Heart left ventricle (tissue), 16 donors: ENCODE measurements at regions not wholly inside any gene's neighbourhood (a gene's known extent, or its start where the extent isn't known, plus 50 kb on each side); places are given as distances from the start of the nearest gene placed in this dataset.

Experiments
- ATAC-seq, 4 donors: fragments of 200-7000 bp; cut with Tn5 transposase; one replicate each; pipeline ENCODE4 v1.9.1; 2020 to 2022; ENCODE audit warnings: moderate library complexity in 4 of 4, mild to moderate bottlenecking in 3 of 4, moderate number of reproducible peaks in 1 of 4
- DNase-seq, 5 donors: peaks; one replicate each; pipeline ENCODE4 v3.0.0-alpha.2; 2020
- H3K27ac ChIP-seq, 12 donors: fragments of 200-600 bp; sonication (generic) in 4 of 12; one replicate each; pipeline versions ENCODE4 v1.5.0 to v1.8.0; 2016 to 2022; ENCODE audit warnings: mild to moderate bottlenecking in 2 of 12
- H3K27me3 ChIP-seq, 9 donors: fragments of 200-600 bp; sonication (generic) in 2 of 9; one replicate each; pipeline versions ENCODE4 v1.5.1 to v1.8.0; 2016 to 2022; ENCODE audit warnings: mild to moderate bottlenecking in 3 of 9
- H3K36me3 ChIP-seq, 9 donors: fragments of 200-600 bp; sonication (generic) in 2 of 9; one replicate each; pipeline versions ENCODE4 v1.5.0 to v1.8.0; 2018 to 2022; ENCODE audit warnings: mild to moderate bottlenecking in 2 of 9
- H3K4me1 ChIP-seq, 12 donors: fragments of 200-600 bp; sonication (generic) in 4 of 12; one replicate each; pipeline versions ENCODE4 v1.5.0 to v1.8.0; 2016 to 2022; ENCODE audit warnings: mild to moderate bottlenecking in 3 of 12
- H3K4me3 ChIP-seq, 12 donors: fragments of 200-600 bp; sonication (generic) in 4 of 12; one replicate each; pipeline versions ENCODE4 v1.5.0 to v1.8.0; 2017 to 2022; ENCODE audit warnings: mild to moderate bottlenecking in 9 of 12, moderate library complexity in 4 of 12
- H3K9me3 ChIP-seq, 12 donors: fragments of 200-600 bp; sonication (generic) in 4 of 12; one replicate each; pipeline versions ENCODE4 v1.5.0 to v1.8.0; 2016 to 2022; ENCODE audit warnings: mild to moderate bottlenecking in 1 of 12
- CTCF ChIP-seq, 12 donors: fragments of 200-600 bp; sonication (generic) in 4 of 12; IDR thresholded peaks; one replicate each; pipeline versions ENCODE4 v1.5.0 to v1.8.0; 2018 to 2022; ENCODE audit warnings: antibody characterized with exemption in 12 of 12, mild to moderate bottlenecking in 5 of 12
- POLR2A ChIP-seq, 2 donors: fragments of 450-650 bp; IDR thresholded peaks; one replicate each; pipeline ENCODE4 v1.6.1; 2017; ENCODE audit warnings: antibody characterized with exemption in 2 of 2, mild to moderate bottlenecking in 2 of 2, moderate library complexity in 2 of 2
- WGBS, 4 donors: extraction: QIAGEN DNeasy Blood & Tissue Kit in 2 of 4; methylation state at CpG; one replicate each; pipeline versions ENCODE4 v1.1.5 to v1.1.7; 2013 to 2018; 5-methylcytosine and 5-hydroxymethylcytosine counted together
- intact Hi-C, 10 donors: fragments of 100-400 bp; cut with DNase I; formaldehyde crosslinking; loops; one replicate each; pipeline versions ENCODE4 v1.11.1 to v1.14.2; 2022
- donor health status: ischemic (EF 13 %, LVEDD 7.1; RV severe dilation, severe dysfunction).
- donor health status: healthy with polysubstance abuse.
- donor health status: DM: no; HTN: yes; CAD: no.
- donor health status: DM: no; HTN: no; CAD: no.
- donor health status: ischemic (EF 25% LVEDD 6.9; RV normal size, moderate dysfunction).
- donor health status: ischemic (EF 25% LVEDD 5.7; RV mildly dilated, moderate dysfunction).
- donor health status: healthy.
- donor health status: DM: yes; HTN: yes; CAD: no.
- donor health status: ischemic (EF 35%, LVEDD 5.7; RV mildly dilated, moderate dysfunction).
- donor health status: nonischemic (EF 11% LVEDD 7.7; RV severe dilation, severe dysfunction).
- donor health status: DM: yes; HTN: yes; CAD: no.
- donor health status: PGD.
- donor health status: ischemic (EF 29% LVEDD 5.4; RV normal size, mild dysfunction).
- donor health status: nonischemic (EF 23%, LVEDD 6.1; RV moderate dilation, normal function).

GRCh38 chr13:111005808-111006505, 91.1 kb upstream of the ANKRD10 start:
- no peaks in the 10 kb centered on the region for H3K27me3 ChIP-seq
- DNase-seq = peak; percentile 74 to 81 (median 78)
- no peaks in the 10 kb centered on the region for H3K36me3 ChIP-seq
- no peaks in the 10 kb centered on the region for H3K9me3 ChIP-seq
- intact Hi-C loops = loop anchor here in 5 of 10 donors (1.0 to 10.0 kb wide), 7 partner anchors 41 to 293 kb away; partner anchors contain the start of genes ANKRD10 (in 3 of the 5) and ING1 (in 1 of the 5)
- TF ChIP-seq POLR2A (IDR thresholded peaks at IDR 0.05) = no peak
- TF ChIP-seq CTCF (IDR thresholded peaks at IDR 0.05) = no peak
- WGBS, 4 donors = 42 to 56% (median 49%) methylated on average over 16 of the region's 16 CpGs
- peak; percentile 69 to 82 (median 78) for ATAC-seq
- peak overlapping the region in 6 of 12 donors; percentile 1 to 17 (median 5) for H3K4me3 ChIP-seq
- H3K27ac ChIP-seq = peak overlapping the region; percentile 70 to 93 (median 88)
- peaks cover 3 to 36% (median 23%) of the 10 kb centered on the region in 12 donors for H3K4me1 ChIP-seq

- Histone ChIP-seq H3K27ac (peak overlapping the region; percentile 70 to 93 (median 88)), H3K36me3 (no peaks in the 10 kb centered on the region), H3K4me1 (peaks cover 3 to 36% (median 23%) of the 10 kb centered on the region in 12 donors), H3K9me3 (no peaks in the 10 kb centered on the region), H3K27me3 (no peaks in the 10 kb centered on the region), H3K4me3 (peak overlapping the region in 3 of 12 donors; percentile 1 to 15 (median 1))
- ATAC-seq = peak in 2 of 4 donors; percentile 46 to 56
- TF ChIP-seq CTCF (IDR thresholded peaks at IDR 0.05) = no peak
- no peak for TF ChIP-seq POLR2A (IDR thresholded peaks at IDR 0.05)
- 77 to 87% (median 79%) methylated on average over 6 of the region's 6 CpGs for WGBS, 4 donors
- intact Hi-C loops = loop anchor here in 4 of 10 donors (1.0 to 10.0 kb wide), 5 partner anchors 42 to 90 kb away; partner anchors contain the start of gene ANKRD10 (in 2 of the 4)
- DNase-seq = peak in 1 of 5 donors; percentile 47
Measured at GRCh38 chr13:111005364-111005763, 90.5 kb upstream of the ANKRD10 start.

- intact Hi-C loops = loop anchor here in 2 of 10 donors (10.0 kb wide), 2 partner anchors 60 to 80 kb away; no protein-coding TSS in a partner anchor
- no peaks in the 10 kb centered on the region for H3K27me3 ChIP-seq
- 81 to 90% (median 85%) methylated on average over 6 of the region's 6 CpGs for WGBS, 4 donors
- peaks cover 3 to 36% (median 23%) of the 10 kb centered on the region in 12 donors for H3K4me1 ChIP-seq
- H3K4me3 ChIP-seq = no peak overlapping the region
- ATAC-seq = no peak
- DNase-seq = no peak
- H3K9me3 ChIP-seq = no peaks in the 10 kb centered on the region
- no peak for TF ChIP-seq CTCF (IDR thresholded peaks at IDR 0.05)
- TF ChIP-seq POLR2A (IDR thresholded peaks at IDR 0.05) = no peak
- no peaks in the 10 kb centered on the region for H3K36me3 ChIP-seq
- H3K27ac ChIP-seq = peak overlapping the region in 3 of 12 donors; percentile 87 to 91 (median 89)
Measured at GRCh38 chr13:111004444-111004843, 89.6 kb upstream of the ANKRD10 start.

- H3K9me3 ChIP-seq = no peaks in the 10 kb centered on the region
- H3K4me1 ChIP-seq = peaks cover 2 to 21% (median 15%) of the 10 kb centered on the region in 12 donors
- no peak for TF ChIP-seq CTCF (IDR thresholded peaks at IDR 0.05)
- no peak for TF ChIP-seq POLR2A (IDR thresholded peaks at IDR 0.05)
- 90 to 95% (median 92%) methylated on average over 2 of the region's 2 CpGs for WGBS, 4 donors
- ATAC-seq (no peak), DNase-seq (no peak)
- no peaks in the 10 kb centered on the region for H3K27me3 ChIP-seq
- no peak overlapping the region for H3K4me3 ChIP-seq
- intact Hi-C loops = loop anchor here in 2 of 10 donors (10.0 kb wide), 2 partner anchors 57 to 77 kb away; no protein-coding TSS in a partner anchor
- no peaks in the 10 kb centered on the region for H3K36me3 ChIP-seq
- H3K27ac ChIP-seq = no peak overlapping the region
Measured at GRCh38 chr13:111001636-111002035, 86.8 kb upstream of the ANKRD10 start.
